GM19324 (cell line): ENCODE measurements at regions not wholly inside any gene's neighbourhood (a gene's known extent, or its start where the extent isn't known, plus 50 kb on each side); places are given as distances from the start of the nearest gene placed in this dataset.
"Not testable (repeated sequence)": the region's sequence is repeated elsewhere in the genome, so short reads cannot be mapped to it uniquely, and the experiment has no call there.

Source experiments
- ATAC-seq: cut with Tn5 transposase; IDR thresholded peaks from one replicate; pipeline ENCODE4 v1.9.1; 2021; ENCODE audit warnings: mild to moderate bottlenecking, moderate library complexity; ENCODE audit not compliant: unreplicated experiment, low FRiP score

DNA sequence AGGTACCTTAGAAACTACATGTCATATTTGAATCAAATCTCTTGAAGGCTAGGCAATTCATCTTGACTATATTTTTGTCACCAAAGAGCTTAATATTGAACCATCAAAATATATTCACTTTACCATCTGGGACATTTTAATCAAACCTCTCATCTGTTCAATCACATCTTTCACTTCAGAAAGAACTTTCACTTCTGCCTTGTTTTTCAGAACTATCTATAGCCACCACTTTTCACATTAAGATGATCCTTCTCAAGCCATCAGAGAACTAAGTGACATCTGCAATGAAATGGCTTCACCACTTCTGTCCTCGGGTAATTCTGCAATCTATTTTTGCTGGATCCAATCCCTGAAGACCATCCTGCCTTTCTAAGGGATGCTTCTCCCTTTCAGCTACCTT lies 57.8 kb downstream of the OR2B2 start:
- ATAC-seq, result no peak

DNA sequence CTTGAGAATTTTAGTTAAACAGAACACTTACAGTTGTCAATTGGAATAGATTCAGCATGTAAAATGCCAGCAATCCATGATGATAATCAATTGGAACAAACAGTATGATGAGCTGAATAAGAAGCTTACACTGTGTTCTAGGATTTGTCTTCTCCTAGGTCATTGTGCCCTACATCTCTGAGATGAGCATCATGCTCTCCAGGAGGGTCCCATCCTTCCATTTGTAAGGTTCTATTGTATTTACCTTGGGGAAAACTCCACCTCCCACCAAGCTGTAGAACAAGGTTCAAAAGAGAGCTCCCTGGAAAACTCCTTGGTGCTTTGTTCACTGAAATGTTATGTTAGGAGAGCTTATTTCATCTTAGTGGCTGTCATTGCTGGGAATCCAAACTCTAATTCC lies 60.8 kb downstream of the OR2B2 start:
- ATAC-seq, result no peak

DNA sequence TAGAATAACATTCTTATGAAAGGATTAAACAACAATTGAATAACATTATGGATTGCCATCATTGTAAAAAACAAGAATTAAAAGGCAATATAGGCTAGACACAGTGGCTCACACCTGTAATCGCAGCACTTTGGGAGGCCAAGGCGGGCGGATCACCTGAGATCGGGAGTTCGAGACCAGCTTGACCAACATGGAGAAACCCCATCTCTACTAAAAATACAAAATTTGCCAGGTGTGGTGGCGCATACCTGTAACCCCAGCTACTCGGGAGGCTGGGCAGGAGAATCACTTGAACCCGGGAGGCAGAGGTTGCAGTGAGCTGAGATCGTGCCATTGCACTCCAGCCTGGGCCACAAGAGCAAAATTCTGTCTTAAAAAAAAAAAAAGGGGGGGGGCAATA lies 63.2 kb downstream of the OR2B2 start:
- not testable (repeated sequence) for ATAC-seq

DNA sequence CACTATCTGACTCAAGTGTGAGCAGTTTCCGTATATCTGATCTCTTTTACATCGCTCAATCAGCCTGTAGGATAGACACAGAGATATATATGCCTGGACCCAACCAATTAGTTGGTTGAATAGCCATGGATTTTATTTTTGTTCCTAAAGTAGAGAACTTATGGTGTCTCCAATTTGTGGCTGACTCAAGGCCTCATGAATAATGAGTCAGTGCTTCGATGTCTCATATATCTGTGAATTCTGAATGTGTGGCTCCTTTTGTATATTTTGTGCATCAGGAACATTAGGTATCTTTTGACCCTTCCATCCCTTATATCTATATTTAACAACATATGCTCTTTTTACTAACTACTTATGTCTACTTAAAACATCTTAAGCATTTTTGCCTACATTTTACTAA lies 64.5 kb downstream of the OR2B2 start:
- ATAC-seq, result no peak

DNA sequence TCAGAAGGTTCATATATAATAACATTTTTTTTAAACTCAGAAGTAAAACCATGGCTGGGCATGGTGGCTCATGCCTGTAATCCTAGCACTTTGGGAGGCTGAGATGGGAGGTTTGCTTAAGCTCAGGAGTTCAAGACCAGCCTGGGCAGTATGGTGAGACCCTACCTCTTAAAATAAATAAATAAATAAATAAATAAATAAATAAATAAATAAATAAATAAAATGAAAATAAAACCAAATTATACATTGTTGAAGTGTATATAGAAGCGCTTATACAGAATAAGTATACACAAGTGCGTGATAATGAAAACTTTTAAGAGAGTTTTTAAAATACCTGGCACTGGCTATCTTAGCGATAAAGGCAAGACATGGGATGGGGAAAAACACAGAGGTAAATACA lies 71.6 kb downstream of the OR2B2 start:
- ATAC-seq, result no peak

DNA sequence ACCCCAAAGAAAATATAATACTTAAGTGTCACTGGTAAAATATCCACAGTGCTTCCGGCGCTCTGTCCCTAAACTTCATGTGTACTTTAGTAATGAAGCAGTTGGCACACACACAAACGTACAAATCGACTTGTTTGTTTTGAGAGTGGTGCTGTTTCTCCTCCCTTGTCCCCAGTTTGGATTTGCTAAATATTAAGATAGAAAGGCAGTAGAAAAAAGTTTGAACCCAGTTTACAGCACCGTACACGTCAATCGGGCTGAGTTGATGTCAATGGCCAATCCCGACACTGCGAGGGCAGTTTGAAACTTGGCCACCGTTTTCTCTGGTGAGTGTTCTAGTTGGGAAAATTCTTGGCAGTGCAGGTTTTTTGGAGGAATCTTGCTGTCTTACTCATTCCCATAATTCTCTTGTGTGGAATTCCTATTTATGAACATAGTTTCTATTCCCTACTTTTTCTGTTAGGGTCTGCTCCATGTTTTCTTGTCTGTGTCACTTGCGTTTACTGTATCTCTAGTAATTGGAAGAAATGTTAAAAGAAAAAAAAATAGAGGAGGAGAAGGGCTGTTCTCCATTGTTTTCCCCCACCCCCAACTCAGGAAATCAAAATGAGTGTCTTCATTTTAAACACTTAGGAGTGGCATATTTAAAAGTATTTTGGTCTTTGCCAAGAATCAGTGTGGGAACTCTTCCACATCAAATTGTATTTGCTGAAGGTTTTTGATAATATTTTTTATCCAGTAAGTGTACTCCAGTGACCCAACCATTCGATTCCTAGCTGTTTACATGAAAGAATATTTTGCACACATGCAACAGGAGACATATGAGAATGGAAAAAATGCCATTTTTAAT lies 72.3 kb downstream of the OR2B2 start:
- ATAC-seq, result no peak

DNA sequence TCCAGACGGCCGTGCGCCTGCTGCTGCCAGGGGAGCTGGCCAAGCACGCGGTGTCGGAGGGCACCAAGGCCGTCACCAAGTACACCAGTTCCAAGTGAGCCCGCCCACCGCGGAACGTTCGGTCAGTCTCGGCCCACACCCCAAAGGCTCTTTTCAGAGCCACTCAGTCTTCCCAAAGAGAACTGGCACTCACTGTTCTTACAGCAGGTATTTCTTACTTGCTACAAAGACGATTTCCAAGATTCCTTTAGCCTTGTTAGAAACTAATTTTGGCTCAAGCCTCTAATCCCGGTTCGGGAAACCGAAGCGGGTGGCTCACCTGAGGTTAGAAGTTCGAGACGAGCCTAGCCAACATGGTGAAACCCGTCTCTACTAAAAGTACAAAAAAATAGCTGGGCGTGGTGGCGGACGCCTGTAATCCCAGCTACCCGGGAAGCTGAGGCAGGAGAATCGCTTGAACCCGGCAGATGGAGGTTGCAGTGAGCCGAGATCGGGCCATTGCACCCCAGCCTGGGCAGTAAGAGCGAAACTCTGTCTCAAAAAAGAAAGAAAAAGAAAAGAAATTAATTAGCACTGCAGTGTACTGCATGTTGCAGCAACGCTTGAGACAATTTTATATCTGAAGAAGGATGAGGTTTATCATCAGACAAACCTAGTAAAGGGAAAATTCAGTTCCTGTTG lies 73.1 kb downstream of the OR2B2 start:
- ATAC-seq, result no peak

DNA sequence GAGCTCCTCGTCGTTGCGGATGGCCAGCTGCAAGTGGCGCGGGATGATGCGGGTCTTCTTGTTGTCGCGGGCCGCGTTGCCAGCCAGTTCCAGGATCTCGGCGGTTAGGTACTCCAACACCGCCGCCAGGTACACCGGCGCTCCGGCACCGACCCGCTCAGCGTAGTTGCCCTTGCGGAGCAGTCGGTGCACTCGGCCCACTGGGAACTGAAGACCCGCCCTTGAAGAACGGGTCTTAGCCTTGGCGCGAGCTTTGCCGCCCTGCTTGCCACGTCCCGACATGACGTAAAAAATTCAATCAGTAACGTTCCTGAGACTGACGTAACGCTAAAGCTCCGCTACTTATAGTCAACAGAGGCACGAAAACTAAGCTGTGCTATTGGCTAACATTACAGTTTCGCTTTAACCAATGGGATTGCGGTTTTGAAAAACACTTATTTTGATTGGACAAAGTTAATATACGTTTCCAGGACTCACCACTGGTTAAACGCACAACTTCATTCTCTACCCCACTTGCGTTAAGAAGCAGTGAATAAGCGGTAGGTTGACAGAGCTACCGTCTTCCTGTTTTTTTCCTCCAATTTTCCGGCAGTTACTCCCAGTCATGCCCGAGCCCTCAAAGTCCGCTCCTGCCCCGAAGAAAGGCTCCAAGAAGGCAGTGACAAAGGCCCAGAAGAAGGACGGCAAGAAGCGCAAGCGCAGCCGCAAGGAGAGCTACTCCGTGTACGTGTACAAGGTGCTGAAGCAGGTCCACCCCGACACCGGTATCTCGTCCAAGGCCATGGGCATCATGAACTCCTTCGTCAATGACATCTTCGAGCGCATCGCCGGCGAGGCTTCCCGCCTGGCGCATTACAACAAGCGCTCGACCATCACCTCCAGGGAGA lies 73.9 kb downstream of the OR2B2 start:
- peak; percentile 84 for ATAC-seq

DNA sequence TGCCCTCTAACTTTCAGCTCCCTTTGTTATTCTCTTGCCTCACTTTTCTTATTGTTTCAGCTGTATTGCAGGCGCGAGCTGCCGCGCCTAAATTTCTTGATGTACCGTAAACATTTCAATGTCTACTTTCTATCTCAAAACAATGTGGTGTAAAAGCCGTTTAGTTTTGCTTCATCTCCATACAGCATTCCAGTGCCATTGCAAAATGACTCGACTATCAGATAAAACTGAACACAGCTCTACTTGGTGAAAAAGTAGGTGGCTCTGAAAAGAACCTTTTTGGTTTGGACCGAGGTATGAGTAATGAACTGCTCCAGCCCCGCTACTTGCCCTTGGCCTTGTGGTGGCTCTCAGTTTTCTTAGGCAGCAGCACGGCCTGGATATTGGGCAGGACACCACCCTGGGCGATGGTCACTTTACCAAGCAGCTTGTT lies 74.6 kb downstream of the OR2B2 start:
- ATAC-seq, result peak; percentile 11

DNA sequence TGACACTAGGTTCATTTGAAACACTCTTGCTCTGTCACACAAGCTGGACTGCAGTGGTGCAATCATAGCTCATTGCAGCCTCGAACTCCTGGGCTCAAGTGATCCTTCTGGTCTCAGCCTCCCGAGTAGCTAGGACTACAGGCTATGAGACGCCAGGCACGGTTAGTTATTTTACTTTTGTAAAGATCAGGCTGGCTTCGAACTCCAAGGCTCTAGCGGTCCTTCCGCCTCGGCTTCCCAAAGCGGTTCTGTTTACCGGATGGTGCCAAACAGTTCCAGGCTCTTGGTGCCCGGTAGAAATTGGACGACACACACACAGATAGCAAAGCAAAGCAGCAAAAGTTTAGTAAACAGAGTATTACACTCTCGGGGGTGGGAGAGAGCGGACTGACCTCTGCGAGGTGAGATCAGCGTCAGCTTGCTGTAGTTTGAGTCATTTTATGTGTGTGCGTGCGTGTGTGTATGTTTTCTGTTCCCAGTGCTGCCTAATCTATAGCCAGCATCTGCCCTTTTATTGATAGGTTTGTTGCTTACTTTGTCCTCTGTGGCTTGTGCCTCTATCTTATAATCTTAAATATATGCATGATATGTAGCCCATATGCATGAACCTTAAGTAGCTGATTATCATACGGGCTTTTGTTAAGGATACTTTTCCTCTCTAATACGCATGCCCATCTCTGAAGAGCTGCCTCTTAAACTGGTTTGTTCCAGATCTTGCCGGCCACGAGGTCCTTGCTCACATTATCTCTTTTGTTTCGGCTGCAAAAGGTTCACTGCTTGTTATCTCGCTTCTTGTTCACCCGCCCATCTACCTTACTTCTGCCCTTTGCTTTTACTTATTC lies 75.2 kb downstream of the OR2B2 start:
- no peak for ATAC-seq

DNA sequence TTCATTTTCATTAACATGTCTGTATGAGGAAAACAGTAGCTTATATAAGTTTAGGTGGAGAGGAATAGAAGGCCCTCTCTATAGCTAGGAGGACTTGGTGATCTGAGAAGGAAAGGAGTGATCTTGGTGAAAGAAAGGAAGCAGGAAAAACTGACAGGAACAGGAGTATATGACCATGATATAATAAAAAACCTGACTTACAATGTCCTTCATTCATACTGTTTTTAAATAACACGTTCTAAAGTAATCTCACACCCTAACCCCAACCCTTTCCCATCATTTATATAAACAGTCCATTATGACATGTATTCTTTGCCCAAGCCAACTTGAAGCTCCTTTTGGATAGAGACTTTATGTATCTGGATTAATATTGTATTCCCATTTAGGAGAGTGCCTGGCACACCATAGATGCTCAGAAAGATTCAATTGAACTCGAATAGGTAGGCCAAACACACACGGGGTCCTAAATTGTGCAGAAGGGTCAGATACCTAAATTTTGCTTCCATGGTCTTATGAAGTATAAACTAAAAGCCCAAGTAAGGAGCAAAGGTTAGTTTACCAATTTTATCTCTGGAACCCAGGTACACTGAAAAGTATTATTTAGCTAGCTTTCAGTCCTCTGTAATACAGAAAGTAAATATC lies 75.9 kb downstream of the OR2B2 start:
- ATAC-seq, result no peak

DNA sequence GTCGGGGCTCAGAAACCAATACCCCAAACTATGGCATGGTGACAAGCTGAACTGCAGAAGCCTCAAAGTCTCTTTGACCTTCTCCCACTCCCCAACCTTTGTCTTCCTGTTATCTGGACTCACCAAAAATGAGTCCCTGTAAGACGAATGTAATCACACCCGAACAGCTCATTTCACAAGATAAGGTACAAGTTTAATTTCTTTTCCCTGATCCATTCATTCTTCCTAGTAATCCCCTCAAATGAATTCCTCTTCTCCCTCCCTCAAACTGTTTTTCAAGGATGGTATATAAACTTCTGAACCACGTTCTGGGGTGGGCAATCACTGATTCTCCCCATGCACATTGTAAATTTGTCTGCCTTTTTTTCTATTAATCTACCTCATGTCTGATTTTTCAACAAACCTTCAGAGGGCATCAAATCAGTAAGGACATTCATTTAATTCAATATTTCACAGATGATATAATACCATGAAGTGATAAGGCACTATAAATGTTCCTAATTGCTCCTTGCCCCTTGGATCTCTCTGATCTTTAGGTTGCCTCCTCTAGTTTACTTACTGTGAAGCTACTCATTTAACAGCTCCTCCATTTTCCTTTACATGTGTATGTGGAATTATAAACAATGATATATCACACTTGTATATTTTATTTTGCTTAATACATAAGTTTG lies 77.2 kb downstream of the OR2B2 start:
- no peak for ATAC-seq

DNA sequence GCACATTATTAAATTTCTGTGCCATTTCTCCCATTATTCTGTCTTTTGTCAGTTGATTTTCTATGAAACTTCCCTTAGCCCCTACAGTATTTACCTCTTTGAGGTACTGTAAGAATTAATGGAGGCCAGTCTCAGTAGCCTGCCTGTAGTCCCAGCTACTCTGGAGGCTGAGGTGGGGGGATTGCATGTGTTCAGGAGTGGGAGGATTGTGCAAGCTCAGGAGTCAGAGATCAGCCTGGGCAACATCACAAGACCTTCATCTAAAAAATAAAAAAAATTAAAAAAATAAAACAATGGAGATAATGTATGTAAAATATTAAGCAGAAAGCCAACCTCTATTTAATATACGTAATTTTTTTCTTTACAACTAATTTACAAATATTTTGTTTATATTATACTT lies 77.8 kb downstream of the OR2B2 start:
- ATAC-seq, result no peak

DNA sequence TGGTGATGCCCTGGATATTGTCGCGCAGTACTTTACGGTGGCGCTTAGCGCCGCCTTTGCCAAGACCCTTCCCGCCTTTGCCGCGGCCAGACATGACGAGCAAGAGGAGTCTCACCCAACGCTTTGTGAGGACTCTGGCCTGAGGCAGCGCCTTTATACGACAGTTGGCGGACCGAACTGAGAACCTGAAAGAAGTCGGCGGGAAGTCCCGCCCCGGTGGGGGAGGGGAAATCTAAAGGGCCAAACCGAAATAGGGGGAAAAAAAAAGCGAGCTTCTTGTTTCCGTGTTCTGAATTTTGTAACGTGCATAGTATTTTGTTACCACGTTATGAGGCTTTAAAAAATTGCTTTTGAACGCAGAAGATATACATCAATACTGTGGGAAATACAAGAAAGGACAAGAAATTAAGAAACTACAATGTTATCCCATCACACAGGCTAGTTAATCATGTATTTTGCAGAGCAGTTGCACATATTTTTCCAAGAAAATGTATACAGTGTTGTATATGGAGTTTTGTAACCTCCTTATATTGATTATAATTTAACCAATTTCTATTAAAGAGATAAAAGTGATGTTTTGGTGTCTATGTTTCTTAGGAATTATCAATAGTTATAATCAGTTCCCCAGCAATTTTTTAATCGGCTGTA lies 80.6 kb downstream of the OR2B2 start:
- peak; percentile 85 for ATAC-seq

DNA sequence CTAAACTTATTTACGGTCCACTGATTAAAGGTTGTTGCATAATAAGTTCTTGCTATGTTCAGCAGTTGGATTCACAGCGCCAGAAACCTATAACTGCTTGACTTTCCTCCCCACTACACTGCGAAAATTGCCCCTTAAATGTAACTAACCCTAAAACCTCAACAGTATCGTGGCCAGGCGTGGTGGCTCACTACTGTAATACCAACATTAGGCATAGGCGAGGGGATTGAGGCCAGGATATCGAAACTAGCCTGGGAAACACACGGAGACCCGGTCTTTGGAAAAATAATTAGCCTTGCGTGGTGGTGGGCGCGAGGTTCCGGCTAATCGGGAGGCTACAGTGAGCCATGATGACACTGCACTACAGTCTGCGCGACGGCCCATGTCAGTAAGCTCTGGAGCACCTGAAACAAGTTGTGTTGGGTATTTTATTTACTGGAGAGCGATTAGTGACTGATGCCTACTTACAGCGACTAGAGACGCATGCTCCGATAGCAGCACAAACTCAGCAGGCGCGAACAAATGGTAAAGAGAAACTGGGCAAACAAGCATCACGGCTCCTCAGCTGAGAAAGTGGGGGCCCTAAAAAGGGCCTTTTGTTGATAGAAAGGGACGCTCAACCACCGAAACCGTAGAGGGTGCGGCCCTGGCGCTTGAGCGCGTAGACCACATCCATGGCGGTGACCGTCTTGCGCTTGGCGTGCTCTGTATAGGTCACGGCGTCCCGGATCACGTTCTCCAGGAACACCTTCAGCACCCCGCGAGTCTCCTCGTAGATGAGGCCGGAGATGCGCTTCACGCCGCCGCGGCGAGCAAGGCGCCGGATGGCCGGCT lies 81.4 kb downstream of the OR2B2 start:
- peak; percentile 74 for ATAC-seq

DNA sequence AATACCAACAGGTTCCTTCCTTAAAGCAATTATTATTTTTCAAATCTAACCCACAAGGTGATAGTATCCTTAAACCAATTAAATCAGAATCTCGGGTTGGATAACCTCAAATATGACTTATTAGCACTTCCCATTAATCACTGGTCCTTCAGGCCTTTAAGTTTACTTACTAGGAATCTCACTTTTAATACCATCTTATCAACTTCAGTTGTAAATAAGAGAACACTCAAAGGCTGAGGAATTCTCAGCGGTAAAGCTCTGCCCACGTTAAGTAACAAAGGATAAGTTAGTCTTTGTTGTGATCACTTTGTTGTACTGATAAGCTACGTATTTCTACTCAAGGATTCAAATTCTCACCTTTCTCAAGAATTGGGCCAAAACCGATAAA lies 82.0 kb downstream of the OR2B2 start:
- ATAC-seq, result no peak

DNA sequence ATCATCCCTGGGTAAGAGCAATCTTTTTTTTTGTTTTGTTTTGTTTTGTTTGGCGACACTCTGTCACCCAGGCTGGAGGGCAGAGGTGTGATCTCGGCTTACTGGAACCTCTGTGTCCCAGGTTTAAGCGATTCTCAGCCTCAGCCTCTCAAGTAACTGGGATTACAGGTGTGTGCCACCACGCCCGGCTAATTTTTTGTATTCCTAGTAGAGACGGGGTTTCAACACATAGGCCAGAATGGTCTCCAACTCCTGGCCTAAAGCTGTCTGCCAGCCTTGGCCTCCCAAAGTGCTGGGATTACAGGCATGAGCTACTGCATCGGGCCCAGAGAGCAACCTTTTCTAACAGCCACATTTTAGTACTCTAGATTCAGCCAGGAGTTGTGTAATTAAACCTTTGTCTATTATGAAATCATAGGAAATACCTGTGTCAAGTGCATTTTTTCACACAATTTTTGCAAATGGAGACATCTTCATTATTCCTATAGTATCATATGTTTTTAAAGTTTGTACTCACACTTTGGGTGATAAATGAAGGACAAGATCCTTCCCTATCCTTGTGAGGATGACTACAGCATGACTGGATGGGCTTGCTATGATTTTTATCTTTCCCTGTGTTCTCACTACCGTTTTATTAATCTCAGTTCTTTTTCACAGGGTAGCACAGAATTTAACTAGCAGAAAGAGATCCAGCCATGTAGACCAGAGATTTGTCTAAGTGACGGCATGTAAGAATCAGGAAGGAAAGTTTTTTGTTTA lies 82.6 kb downstream of the OR2B2 start:
- no peak for ATAC-seq
